ENCODE measurements at regions not wholly inside any gene's neighbourhood (a gene's known extent, or its start where the extent isn't known, plus 50 kb on each side); places are given as distances from the start of the nearest gene placed in this dataset.
"Not testable (repeated sequence)": the region's sequence is repeated elsewhere in the genome, so short reads cannot be mapped to it uniquely, and the experiment has no call there.

DNA sequence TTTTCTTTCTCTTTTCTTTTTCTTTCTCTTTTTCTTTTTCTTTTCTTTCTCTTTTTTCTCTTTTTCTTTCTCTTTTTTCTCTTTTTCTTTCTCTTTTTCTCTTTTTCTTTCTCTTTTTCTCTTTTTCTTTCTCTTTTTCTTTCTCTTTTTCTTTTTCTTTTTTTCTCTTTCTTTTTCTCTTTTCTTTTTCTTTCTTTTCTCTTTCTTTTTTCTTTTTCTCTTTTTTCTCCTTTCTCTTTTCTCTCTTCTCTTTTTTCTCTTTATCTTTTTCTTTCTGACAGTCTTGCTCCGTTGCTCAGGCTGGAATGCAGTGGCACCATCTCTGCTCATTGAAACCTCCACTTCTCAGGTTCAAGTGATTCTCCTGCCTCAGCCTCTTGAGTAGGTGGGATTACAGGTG is 335.7 kb downstream of the SQOR start:
- DNase-seq, result no peak

DNA sequence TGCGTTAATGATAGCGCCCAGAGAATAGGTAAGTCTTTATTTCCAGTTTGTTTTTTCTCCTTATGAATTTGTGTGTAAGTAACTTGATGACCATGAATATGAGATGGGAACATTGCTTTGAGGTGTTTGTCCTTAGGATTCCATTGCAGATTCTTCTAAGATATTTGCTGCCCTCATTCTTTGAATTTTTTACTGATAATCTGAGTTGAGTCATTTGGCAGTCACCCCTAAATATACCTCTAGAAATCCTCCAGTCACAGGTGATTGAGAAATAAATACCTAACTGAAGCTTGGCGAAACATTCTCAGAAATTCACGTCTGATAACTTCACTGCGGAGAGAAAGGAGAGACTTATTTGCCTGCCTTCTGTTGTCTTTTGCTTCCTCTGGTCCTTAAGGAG is 345.5 kb downstream of the SQOR start:
- DNase-seq, result no peak

DNA sequence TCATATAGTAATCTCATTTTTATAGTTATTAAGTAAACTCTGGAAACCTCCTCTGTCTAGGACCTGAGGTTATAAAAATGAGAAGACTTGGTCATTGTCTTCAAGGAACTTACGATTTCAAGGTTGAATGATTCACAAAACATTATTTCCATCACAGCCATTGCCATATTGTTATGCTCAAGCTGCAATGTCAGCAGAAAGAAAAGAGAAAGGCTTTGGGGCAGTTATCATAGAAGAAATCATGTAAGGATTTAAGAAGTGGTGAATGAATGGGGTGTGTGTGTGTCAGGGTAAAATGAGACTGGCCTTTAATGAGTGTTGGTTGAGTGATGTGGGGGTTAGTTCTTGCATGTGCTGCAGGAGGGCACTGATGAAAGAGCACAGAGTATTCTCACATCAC is 346.8 kb downstream of the SQOR start:
- DNase-seq, result no peak

DNA sequence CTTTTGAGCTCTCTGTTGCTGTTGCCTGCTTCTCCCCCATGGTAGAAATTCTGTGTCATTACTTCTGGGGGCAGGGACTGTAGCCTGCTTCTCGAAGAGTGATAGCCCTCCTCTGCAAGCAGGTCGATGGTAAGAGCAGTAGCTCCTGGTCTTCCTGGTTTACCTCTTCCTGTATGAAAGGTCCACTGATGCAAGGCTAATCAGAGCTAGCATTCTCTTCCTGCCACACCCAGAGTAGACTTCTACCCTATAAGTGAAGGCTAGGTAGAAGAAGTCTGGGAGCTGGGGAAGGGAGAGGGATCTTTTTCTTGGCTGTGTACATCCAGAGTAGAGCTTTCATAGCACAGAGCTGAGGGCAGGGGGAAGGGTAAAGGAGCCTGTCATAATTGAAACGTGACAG is 357.0 kb downstream of the SQOR start:
- no peak for DNase-seq

DNA sequence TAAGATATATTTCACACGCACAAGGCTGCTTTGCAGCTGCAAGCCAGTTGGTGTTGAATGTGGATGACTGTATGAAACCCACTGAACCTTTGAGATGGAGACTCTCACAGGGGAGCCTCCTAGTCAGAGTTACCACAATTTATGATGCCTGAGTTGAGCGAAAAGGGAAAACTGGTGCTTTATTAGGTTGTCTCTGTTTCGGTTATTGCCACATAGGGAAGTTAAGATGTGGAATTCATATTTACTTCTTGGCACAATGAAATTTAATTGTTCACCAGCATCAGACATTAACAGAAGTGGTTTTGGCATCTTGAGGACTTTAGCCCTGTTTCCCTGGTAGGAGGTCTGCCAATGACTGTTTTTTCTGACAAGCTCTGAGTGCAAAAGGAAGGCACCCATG is 358.2 kb downstream of the SQOR start:
- no peak for DNase-seq

DNA sequence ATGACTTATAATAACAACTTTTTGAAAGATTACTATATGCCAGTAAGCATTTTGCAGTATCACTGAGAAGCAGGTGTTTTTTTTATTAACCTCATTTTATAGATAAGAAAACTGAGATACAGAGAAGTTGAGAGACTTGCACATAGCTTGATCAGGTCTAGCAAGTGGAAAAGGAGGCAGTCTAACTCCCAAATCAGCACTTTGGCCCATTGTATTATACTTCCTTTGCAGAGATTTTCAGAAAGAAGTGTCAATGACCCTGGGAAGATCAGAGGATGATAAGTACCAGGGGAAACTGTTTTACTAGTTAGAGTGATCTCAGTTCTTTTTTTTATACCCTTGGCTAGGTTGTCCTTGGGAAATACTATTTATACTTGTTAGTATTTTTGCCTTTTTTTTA is 358.7 kb downstream of the SQOR start:
- no peak for DNase-seq

DNA sequence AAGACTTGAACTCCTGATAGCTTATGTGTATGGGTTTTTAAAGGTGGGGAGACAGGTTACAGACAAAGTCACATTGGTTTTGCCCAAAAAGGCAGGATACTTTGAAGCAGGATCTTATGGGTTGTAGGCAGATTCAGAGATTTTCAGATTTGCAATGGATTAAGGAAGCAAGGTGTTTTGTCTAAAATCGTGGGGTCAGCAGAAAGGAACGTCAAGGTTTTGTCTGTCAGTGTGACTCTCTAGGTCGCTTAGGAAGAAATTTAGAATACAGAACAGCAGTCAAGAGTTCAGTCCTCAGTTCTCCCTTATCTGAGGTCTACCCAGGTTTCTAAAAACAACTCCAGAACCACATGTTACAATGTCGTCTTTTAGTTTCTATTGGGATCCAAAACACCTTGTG is 361.0 kb downstream of the SQOR start:
- DNase-seq, result no peak

DNA sequence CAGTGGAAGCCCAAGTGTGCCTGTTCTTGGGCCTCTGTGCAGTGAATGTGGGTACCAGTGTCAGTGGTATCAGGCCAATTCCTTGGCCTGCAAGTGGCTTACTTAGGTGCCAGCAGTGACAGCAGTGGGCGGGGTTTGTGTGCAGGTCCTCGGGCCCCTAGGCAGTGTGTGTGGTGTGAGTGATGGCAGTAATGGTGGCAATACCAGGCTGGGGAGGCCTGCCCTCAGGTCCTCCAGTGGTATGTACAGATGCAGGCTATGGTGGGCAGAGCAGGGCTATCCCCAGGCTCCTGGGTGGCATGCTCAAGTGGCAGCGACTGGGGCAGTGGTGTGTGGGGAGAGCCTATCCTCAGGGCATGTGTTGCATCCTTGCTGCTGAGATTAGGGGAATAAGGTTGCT is 379.7 kb downstream of the SQOR start:
- DNase-seq, result no peak

DNA sequence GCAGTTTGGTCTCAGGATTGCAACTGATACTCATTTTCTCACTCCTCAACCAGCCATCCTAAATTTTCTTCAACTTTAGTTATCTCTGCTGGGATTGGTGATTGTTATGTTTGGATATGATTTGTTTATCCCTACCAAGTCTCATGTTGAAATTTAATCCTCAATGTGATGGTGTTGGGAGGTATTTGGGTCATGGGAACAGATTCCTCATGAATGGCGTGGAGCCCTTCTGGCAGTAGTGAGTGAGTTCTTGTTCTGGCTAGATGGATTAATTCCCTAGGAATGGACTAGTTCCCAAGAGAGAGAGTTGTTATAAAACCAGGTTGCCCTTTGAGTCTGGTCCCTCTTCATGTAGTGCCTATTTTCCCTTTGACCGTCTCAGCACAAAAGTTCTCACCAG is 399.9 kb downstream of the SQOR start:
- DNase-seq, result no peak

DNA sequence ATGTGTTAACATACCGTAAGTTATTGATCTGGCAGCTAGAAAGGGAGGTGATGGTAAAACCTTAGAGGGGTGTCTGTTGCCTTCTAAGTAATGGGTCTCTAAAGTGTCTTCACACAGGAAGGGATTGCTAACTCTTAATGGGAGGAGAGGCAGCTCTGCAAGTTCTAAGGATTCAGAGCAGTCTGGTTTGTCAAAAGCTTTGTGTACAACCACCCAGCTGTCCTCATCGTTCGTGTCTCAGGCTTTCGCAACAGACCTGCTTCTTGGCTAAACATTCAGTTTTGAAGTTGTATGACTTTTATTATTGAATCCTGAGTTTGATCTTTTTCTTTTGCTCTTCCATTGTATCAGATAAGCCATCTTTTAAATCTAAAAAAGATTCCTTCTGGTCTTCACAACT is 404.9 kb downstream of the SQOR start:
- DNase-seq, result no peak

DNA sequence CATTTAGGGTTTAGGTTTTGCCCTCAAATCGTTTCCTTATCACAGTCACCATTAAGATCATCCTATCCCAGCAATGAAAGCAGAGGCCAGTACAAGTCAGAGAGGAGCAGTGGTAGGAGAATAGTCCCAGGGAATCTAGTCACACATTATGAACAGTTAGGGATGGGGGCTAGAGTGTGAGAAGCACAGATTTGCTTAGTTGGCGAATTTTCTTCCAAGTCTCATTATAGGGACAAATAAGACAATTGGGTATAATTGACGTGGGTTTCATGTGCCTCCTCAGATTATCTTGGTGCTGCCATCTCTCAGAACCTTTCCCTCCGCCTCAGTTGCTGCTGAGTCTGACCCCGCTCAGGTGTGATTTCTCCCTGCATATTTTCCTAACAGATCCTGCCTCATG is 407.1 kb downstream of the SQOR start:
- no peak for DNase-seq

DNA sequence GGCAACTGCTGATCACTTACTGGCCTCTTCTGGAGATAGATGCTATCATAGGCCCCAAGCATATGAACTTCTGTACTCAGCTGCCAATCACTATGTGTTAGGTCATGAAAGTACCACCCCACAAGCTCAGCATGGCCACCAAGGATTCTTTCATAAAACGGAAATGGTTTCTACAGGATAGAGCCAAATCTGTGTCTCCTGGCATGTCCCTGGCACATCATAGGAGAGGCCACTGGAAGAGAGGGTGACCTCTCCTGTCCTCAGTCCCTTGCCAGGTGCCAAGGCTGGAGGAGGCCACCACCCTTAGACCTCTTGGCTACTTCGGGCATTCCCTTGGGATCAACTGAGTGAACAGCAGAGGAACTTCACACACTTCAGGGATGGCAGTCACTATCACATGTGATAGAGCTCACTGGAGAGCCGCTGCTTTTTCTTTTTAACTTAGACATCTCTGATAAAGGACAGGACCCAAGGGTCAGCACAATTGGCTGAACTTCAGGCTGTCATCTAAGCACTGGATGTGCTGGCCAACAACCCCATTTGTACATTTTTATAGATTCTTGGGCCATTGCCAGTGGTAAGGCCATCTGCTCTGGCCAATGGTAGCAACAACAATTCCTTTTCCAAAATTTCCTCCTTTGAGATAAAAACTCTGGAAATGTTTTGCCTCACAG is 425.2 kb downstream of the SQOR start:
- peak in 1 of 2 experiments; percentile 58 for DNase-seq

DNA sequence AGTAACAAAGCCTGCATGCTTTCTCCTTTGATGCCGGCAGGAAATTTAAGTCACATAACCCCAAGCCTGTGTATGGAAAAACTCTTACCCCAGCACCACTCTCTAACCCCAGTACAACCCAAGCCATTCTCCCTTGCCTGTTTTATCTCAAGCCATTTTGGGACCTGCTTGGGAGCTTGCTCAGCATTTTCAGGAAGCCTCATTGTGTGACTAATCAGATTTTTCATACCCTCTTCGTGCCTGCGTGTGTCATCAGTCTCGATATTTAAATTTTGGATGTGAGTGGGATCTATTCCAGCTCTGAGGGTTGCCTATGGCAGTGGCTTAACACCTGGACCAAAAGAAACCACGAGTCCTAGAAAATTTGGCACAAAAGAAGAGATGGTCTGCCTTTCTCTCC is 426.2 kb downstream of the SQOR start:
- no peak for DNase-seq

DNA sequence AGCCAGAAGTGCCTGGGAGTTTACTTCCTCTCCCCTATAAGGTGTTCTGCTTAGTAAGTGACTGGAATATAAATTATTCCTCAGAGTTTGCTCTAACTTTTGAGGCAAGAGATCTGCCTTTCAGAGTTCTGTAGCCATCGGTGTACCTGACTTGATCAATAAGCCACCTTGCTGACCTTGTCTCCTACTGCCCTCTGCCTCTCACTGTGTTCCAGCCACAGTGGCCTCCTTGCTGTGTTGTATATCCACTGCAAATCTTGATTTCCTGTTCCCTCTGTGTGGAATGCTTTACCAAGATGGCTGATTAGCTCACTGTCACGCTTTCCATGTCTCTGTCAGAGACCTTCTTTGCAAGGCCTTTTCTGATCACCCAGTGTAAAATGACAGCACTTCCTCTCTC is 442.4 kb downstream of the SQOR start:
- DNase-seq, result no peak

DNA sequence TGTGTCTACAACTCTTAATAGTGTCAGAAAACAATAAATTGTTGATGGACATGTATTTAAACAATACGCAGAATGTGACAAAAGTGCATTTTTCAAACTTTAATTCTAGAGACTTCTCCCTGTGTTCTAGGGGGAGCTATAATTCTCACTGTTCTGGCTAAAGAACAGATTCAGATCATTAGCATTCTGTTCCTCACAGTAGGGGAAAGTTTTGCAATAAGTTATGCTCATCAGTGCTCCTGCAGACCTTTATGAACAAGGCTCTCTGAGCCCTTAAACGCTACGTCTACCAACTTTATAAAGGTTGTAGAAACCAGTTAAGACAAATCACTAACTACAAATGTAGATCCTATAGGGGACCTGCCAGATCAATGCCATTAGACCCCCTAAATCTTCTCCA is 444.2 kb downstream of the SQOR start:
- DNase-seq, result no peak

DNA sequence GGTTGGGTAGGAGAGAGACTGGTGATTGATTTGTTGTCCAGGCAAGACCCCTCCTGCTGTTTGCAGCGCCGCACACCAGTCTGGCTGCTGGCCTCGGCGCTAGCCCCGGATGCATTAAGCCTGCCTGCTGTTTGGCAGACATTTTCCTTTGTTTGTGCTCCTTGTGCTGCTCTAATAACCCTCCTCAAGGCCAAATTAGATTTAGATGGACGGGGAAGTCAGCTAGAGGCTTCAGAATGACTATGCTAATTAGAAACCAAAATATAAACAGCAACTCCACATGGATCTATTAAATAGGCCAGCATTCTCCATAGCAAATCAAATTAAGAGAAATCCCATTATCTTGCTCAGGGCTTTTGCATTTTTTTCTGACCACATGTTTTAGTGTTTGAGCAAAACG is 445.2 kb downstream of the SQOR start:
- no peak for DNase-seq

DNA sequence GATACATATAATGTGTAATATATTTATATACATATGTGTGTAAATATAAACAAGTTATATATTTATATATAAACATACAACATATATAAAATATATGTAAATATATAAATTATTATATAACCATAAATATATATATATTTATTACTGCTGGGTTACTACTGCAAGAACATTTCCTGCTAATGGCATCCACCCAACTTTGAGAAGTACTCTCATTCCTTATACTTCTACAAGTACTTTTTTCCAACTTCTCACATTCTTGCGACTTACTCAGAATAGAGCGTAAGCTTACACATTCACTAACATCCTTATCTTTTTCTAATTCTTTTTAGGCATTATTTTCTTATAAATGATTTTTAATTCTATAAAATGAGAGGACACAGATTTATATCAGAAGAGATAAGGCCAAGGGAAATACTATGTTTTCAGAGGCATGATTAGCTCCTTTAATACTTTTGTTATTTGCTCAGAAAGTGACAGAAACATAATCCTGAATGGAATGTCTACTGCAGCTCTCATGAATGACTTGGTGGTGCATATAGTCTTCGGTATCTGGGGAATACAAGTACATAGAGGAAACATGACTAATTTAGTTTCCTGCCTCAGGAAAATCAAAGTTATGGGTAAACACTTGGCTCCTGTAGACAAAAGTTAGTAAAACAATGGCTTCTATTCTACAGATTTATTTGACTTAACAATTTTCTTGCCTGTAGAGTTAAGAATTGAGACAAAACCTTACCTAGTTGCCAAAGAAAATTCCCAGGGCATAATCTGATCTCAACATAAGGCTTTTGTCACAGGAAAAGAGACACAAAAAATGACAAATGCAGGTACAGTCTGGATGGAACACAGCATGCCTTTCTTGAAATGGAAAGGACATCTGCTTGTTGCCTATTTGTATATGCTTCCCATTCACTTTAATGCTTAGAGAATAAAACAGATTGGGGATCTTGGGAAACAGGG is 453.9 kb downstream of the SQOR start:
- DNase-seq, result no peak

DNA sequence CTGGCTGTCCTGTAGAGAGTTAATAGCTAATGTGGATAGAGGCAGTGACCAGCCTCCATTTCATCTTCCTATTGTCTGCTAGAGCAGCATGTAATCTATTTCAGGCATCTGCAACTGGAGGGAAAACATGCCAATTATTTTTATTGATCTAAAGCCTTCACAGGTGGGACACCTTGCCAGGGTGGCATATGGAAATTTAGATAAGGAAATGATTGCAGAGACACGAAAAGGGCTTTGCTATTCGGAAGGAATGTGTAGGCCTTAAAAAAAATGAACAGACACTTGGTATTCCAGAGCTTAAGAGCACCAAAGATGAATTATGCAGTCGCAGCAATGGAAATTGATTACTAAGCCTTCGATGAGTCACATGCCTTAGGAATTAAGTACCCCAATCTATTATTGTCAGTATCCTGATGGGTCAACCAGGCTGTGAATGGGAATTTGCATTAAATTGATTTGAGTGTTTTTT is 454.7 kb downstream of the SQOR start:
- no peak for DNase-seq

DNA sequence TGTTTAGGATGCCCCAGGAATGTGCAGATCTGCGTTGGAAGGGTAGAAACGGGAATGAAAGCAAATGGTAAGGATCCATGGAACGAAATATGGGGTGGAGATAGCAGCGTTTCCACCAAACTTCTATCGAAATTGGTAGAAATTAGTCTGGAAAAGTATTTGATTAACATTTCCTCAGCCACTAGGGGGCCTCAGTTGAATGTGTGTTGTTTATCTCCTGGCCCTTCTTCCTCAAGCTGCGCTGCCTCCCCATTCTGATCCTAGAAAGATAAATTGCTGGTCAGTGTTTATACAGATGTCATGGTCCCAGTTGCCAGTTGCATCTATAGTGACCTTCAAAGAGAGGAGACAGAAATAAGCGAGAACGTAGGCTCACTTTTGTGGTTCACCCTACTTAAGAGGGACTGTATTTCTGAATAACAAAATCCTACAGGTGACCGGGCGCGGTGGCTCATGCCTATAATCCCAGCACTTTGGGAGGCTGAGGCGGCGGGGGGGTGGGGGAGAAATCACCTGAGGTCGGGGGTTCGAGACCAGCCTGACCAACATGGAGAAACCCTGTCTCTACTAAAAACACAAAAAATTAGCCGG is 457.1 kb downstream of the SQOR start:
- no peak for DNase-seq

DNA sequence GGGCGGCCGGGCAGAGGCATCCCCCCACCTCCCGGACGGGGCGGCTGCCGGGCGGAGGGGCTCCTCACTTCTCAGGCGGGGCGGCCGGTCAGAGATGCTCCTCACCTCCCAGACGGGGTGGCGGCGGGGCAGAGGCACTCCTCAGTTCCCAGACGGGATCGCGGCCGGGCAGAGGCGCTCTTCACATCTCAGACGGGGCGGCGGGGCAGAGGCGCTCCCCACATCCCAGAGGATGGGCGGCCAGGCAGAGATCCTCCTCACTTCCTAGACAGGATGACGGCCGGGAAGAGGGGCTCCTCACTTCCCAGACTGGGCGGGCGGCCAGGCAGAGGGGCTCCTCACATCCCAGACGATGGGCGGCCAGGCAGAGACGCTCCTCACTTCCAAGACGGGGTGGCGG is 463.2 kb downstream of the SQOR start:
- DNase-seq, result not testable (repeated sequence)

DNA sequence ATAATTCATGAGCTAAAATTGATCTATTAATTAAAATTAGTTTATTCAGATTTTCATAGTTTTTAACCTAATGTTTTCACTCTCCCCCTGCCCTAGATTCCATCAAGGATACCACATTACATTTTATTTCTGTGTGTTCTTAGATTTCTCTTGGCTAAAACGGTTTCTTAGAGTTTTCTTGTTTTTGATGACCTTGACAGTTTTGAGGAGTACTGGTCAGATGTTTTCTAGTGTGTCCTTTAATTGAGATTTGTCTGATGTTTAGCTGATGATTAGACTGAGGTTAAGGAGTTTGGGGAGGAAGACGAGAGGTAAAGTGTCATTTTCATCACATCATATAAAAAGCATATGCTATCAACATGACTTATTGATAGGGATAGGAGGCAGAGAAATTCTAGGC is 475.9 kb downstream of the SQOR start:
- DNase-seq, result no peak

DNA sequence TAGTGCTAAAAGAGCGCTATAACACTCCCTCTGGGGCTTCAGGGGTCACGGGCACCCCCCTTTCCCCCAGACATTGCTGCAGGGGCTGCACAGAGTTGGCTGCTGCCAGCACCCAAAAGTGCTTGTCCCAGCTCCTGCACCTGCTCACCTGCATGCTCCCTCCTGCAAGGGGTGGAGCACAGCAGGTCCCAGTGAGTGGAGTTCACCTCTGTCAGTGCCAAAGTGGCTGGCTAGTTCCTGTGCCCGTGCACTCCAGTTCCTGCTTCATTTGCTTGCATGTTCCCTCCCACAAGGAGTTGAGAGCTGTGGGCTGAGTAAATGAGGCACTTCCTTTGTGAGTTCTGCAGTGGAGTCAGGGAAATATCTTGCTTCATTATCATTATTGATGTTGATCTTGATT is 476.9 kb downstream of the SQOR start:
- no peak for DNase-seq

DNA sequence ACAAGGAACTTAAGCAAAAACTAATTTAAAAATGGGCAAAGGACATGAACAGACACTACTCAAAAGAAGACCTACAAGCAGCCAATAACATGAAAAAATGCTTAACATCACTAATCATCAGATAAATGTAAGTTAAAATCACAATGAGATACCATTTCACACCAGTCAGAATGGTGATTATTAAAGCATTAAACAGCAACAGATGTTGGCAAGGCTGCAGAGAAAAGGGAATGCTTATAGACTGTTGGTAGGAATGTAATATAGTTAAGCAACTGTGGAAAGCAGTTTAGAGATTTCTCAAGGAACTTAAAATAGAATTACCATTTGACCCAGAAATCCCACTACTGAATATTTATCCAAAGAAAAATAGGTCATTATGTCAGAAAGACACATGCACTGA is 482.2 kb downstream of the SQOR start:
- DNase-seq, result no peak

DNA sequence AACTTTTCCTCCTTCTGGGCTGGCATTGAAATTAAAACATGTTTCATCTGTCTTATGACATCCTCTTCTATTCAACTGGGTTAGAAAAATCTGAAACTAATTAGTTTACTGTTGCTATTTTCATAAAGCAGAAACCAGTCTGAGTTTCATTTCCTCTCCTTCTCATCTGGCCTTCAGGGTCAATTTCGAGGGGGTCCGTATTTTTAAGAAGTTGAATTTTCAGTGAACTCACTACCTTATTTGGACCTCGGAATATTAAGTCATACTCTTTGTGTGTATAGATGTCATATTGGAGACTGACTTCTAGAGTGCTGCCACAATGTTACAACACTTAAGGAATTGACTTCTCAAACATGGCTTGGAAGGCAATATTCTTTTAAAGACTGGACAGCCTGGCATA is 485.9 kb downstream of the SQOR start:
- no peak for DNase-seq
